PFSK-1 (cell line): ENCODE measurements at regions not wholly inside any gene's neighbourhood (a gene's known extent, or its start where the extent isn't known, plus 50 kb on each side); places are given as distances from the start of the nearest gene placed in this dataset.

Experiments
- FOXP2 ChIP-seq: optimal IDR thresholded peaks from 2 replicates; pipeline ENCODE3; 2011; ENCODE audit warnings: borderline replicate concordance, control low read depth, inconsistent platforms; ENCODE audit not compliant: insufficient read depth; ENCODE audit errors: extremely low read length, extremely low read depth
- POLR2AphosphoS5 ChIP-seq: IDR thresholded peaks from 2 replicates; pipeline ENCODE4 v1.6.1; 2012; ENCODE audit warnings: low read depth, mild to moderate bottlenecking, control low read depth, low read length, moderate library complexity
- SIN3A ChIP-seq: IDR thresholded peaks from 2 replicates; pipeline ENCODE4 v1.6.1; 2012; ENCODE audit warnings: mild to moderate bottlenecking, low read length, moderate library complexity, borderline replicate concordance; ENCODE audit not compliant: insufficient read depth
- TAF1 ChIP-seq: IDR thresholded peaks from 2 replicates; pipeline ENCODE4 v1.6.1; 2012; ENCODE audit warnings: low read length, control low read depth, borderline replicate concordance; ENCODE audit not compliant: insufficient read depth
- TF ChIP-seq, protein P1 (sequence below), 2 experiments: IDR thresholded peaks; 2 replicates each; pipeline versions ENCODE4 v1.6.1 to v1.8.0; 2011 to 2012; ENCODE audit warnings: low read depth in 2 of 2, low read length in 2 of 2, control low read depth in 1 of 2, inconsistent platforms in 1 of 2, mild to moderate bottlenecking in 1 of 2, moderate library complexity in 1 of 2; ENCODE audit not compliant: insufficient read depth in 1 of 2

GRCh38 chr5:26647781-26648180 is 390.6 kb downstream of the CDH9 start:
- TF ChIP-seq, protein P1, sequence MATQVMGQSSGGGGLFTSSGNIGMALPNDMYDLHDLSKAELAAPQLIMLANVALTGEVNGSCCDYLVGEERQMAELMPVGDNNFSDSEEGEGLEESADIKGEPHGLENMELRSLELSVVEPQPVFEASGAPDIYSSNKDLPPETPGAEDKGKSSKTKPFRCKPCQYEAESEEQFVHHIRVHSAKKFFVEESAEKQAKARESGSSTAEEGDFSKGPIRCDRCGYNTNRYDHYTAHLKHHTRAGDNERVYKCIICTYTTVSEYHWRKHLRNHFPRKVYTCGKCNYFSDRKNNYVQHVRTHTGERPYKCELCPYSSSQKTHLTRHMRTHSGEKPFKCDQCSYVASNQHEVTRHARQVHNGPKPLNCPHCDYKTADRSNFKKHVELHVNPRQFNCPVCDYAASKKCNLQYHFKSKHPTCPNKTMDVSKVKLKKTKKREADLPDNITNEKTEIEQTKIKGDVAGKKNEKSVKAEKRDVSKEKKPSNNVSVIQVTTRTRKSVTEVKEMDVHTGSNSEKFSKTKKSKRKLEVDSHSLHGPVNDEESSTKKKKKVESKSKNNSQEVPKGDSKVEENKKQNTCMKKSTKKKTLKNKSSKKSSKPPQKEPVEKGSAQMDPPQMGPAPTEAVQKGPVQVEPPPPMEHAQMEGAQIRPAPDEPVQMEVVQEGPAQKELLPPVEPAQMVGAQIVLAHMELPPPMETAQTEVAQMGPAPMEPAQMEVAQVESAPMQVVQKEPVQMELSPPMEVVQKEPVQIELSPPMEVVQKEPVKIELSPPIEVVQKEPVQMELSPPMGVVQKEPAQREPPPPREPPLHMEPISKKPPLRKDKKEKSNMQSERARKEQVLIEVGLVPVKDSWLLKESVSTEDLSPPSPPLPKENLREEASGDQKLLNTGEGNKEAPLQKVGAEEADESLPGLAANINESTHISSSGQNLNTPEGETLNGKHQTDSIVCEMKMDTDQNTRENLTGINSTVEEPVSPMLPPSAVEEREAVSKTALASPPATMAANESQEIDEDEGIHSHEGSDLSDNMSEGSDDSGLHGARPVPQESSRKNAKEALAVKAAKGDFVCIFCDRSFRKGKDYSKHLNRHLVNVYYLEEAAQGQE (IDR thresholded peaks at IDR 0.05; ENCODE audit: insufficient read depth in 1 of 2, low read depth in 2 of 2, low read length in 2 of 2) = no peak
- TF ChIP-seq FOXP2 (no peak), POLR2AphosphoS5 (no peak), SIN3A (no peak), TAF1 (no peak)

DNA sequence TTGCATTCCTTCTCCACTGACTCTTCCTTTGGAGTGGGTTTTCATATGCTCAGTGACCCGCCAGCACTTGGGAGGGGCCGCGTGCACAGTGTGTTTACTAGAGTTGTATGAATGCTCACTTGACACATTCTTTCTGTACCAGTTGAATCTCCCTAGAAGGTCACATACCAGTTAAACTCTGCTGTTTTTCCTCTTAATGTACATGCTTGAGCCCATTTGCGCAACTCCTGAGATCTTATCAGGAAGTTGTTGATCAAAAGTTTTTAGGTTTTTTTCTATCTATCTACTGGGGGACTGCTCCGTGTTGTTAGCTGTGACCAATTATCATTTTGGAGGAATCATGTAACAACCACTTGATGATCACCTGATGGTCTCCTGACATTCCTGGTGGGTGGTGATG is 392.7 kb downstream of the CDH9 start:
- TF ChIP-seq, protein P1 (IDR thresholded peaks at IDR 0.05; ENCODE audit: insufficient read depth in 1 of 2, low read depth in 2 of 2, low read length in 2 of 2) = no peak
- no peak for TF ChIP-seq FOXP2

DNA sequence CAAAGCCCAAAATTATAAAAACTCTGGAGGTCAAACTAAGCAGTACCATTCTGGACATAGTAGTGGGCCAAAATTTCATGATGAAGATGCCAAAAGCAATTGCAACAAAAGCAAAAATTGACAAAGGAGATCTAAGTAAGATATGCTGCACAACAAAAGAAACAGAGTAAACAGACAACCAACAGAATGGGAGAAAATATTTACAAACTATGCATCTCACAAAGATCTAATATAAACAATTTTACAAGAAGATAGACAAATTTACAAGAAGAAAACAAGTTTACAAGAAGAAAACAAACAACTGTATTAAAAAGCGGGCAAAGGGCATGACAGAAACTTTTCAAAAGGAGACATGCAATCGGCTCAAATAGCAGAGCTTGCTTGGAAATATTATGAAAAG is 396.9 kb downstream of the CDH9 start:
- no peak for TF ChIP-seq FOXP2
- TF ChIP-seq, protein P1 (IDR thresholded peaks at IDR 0.05; ENCODE audit: insufficient read depth in 1 of 2, low read depth in 2 of 2, low read length in 2 of 2) = no peak
- no peak for TF ChIP-seq SIN3A
- TF ChIP-seq POLR2AphosphoS5 = no peak
- TF ChIP-seq TAF1 = no peak

GRCh38 chr5:26625099-26625498 is 413.3 kb downstream of the CDH9 start:
- TF ChIP-seq SIN3A = no peak
- TF ChIP-seq, protein P1 (IDR thresholded peaks at IDR 0.05; ENCODE audit: insufficient read depth in 1 of 2, low read depth in 2 of 2, low read length in 2 of 2) = no peak
- no peak for TF ChIP-seq POLR2AphosphoS5
- TF ChIP-seq TAF1 = no peak
- TF ChIP-seq FOXP2 = no peak

DNA sequence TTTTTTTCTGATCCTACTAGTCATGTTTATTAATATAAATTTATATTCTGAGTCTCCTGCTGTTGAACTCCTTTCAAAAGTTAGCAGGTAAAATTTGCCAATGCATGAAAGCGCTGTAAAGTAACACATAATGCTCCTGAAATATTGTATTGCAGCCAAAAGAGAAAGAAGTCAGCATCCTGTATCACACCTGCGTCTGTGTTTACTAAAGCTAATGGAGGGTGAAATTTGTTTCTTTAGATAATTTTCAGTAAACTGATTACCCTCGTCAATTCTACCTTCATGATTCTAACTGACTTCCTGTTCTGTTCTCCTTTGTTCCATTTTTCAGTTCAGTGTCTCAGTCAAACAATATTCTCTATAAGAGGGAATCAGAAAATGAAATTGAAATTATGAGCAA is 415.4 kb downstream of the CDH9 start:
- no peak for TF ChIP-seq TAF1
- TF ChIP-seq FOXP2 = no peak
- no peak for TF ChIP-seq SIN3A
- TF ChIP-seq, protein P1 (IDR thresholded peaks at IDR 0.05; ENCODE audit: insufficient read depth in 1 of 2, low read depth in 2 of 2, low read length in 2 of 2) = no peak
- TF ChIP-seq POLR2AphosphoS5 = no peak
